Endothelial cell of umbilical vein (primary cell): ENCODE measurements at regions not wholly inside any gene's neighbourhood (a gene's known extent, or its start where the extent isn't known, plus 50 kb on each side); places are given as distances from the start of the nearest gene placed in this dataset.

ENCODE experiments used
- BruUV-seq: library from RNA; stranded (reverse); fragments of 400-500 nt; replicated peaks from 2 replicates; lab custom pipeline; 2021; lab: Mats Ljungman, UMichigan
- CTCF ChIA-PET: fragments of 300-600, 350-600 bp; sonication (Branson Sonifier 250); formaldehyde crosslinking; loops from one replicate; lab custom pipeline; 2021; ENCODE audit warnings: antibody characterized with exemption, inconsistent platforms; lab: Charles Lee
- POLR2A ChIA-PET: fragments of 300-600, 350-600 bp; sonication (Branson Sonifier 250); formaldehyde crosslinking; loops from one replicate; lab custom pipeline; 2021; ENCODE audit warnings: antibody characterized with exemption, inconsistent platforms; lab: Charles Lee
- DNase-seq: peaks from one replicate; pipeline ENCODE4 v3.0.0-alpha.2; 2011; ENCODE audit warnings: low read depth, low spot score
- FAIRE-seq: peaks from 2 replicates; lab custom pipeline; 2011; peaks lifted over from hg19 to GRCh38; lab: Jason Lieb, UNC
- H2AFZ ChIP-seq: 2 replicates; pipeline ENCODE4 v1.6.0; 2012; ENCODE audit warnings: low read depth, low read length, control low read depth, inconsistent platforms
- H3K27ac ChIP-seq: 2 replicates; pipeline ENCODE4 v1.5.1; 2011; ENCODE audit warnings: low read depth, mild to moderate bottlenecking, control low read depth, low read length, moderate library complexity; ENCODE audit not compliant: insufficient read depth
- H3K27me3 ChIP-seq, 2 experiments: 2 replicates each; pipeline versions ENCODE4 v1.6.0 to v1.6.1; 2011; ENCODE audit warnings: low read length in 2 of 2, mixed read lengths in 1 of 2; ENCODE audit not compliant: control insufficient read depth in 2 of 2, insufficient read depth in 2 of 2
- H3K36me3 ChIP-seq, 2 experiments: 2 replicates in 1 of 2; 3 replicates in 1 of 2; pipeline ENCODE4 v1.5.1; 2011; ENCODE audit warnings: low read length in 2 of 2, mild to moderate bottlenecking in 1 of 2, moderate library complexity in 1 of 2; ENCODE audit not compliant: control insufficient read depth in 2 of 2, insufficient read depth in 2 of 2; ENCODE audit errors: extremely low read depth in 1 of 2
- H3K4me1 ChIP-seq: 3 replicates; pipeline ENCODE4 v1.5.1; 2011; ENCODE audit warnings: mild to moderate bottlenecking, low read length; ENCODE audit not compliant: control insufficient read depth, insufficient read depth; ENCODE audit errors: extremely low read depth
- H3K4me2 ChIP-seq: 2 replicates; pipeline ENCODE4 v1.6.1; 2011; ENCODE audit warnings: low read length, control low read depth, mixed read lengths; ENCODE audit not compliant: insufficient read depth
- H3K4me3 ChIP-seq, 3 experiments: fragments of 200-600 bp in 1 of 3; sonication (generic), shearing (Covaris generic) in 1 of 3; replicated peaks in 1 of 3; 2 replicates each; pipeline ENCODE4 v1.5.1; 2011 to 2016; ENCODE audit warnings: control low read depth in 3 of 3, low read length in 3 of 3, mild to moderate bottlenecking in 2 of 3, inconsistent platforms in 1 of 3, low read depth in 1 of 3, moderate library complexity in 1 of 3; ENCODE audit not compliant: insufficient read depth in 1 of 3
- H3K79me2 ChIP-seq: 2 replicates; pipeline ENCODE4 v1.6.0; 2012; ENCODE audit warnings: low read length, inconsistent platforms; ENCODE audit not compliant: control insufficient read depth, insufficient read depth
- H3K9ac ChIP-seq: replicated peaks from 2 replicates; pipeline ENCODE3; 2011; ENCODE audit warnings: low read length, control low read depth; ENCODE audit not compliant: insufficient read depth; ENCODE audit errors: extremely low read depth
- H3K9me1 ChIP-seq: replicated peaks from 3 replicates; pipeline ENCODE4 v1.6.0; 2011; ENCODE audit warnings: mild to moderate bottlenecking, low read length; ENCODE audit not compliant: control insufficient read depth, insufficient read depth; ENCODE audit errors: extremely low read depth
- H3K9me3 ChIP-seq: replicated peaks from 2 replicates; pipeline ENCODE4 v1.5.1; 2012; ENCODE audit warnings: low read length, inconsistent platforms; ENCODE audit not compliant: control insufficient read depth, insufficient read depth
- H4K20me1 ChIP-seq: replicated peaks from 2 replicates; pipeline ENCODE3; 2011; ENCODE audit warnings: mild to moderate bottlenecking, low read length; ENCODE audit not compliant: control insufficient read depth, insufficient read depth; ENCODE audit errors: extremely low read depth
- FOS ChIP-seq: IDR thresholded peaks from 2 replicates; pipeline ENCODE4 v1.6.1; 2011; ENCODE audit warnings: mild to moderate bottlenecking, low read length, moderate library complexity, borderline replicate concordance; ENCODE audit not compliant: insufficient read depth
- GATA2 ChIP-seq: IDR thresholded peaks from 2 replicates; pipeline ENCODE4 v1.7.0; 2011; ENCODE audit warnings: low read depth, mild to moderate bottlenecking, moderate library complexity, mixed read lengths, low read length; ENCODE audit not compliant: insufficient read length, insufficient read depth
- JUN ChIP-seq: IDR thresholded peaks from 2 replicates; pipeline ENCODE4 v1.6.1; 2011; ENCODE audit warnings: borderline replicate concordance, low read depth; ENCODE audit not compliant: insufficient read length, insufficient read depth
- MAX ChIP-seq: IDR thresholded peaks from 2 replicates; pipeline ENCODE4 v1.6.1; 2011; ENCODE audit not compliant: insufficient read depth, insufficient read length
- MYC ChIP-seq: IDR thresholded peaks from one replicate; pipeline ENCODE4 v1.6.1; 2011; ENCODE audit warnings: mild to moderate bottlenecking, low read depth, low read length
- POLR2A ChIP-seq: IDR thresholded peaks from 2 replicates; pipeline ENCODE4 v1.6.1; 2012; ENCODE audit warnings: low read depth, mild to moderate bottlenecking, control low read depth, low read length
- dilution Hi-C: fragments of 300-500 bp; cut with MboI; formaldehyde crosslinking; loops from one replicate; pipeline ENCODE4 v1.15.0; 2019; ENCODE audit warnings: low sequenced_read_pairs; ENCODE audit not compliant: extremely low pct_ligation_motif_present
- intact Hi-C: fragments of 100-400 bp; cut with micrococcal nuclease; formaldehyde crosslinking; loops from one replicate; pipeline ENCODE4 v1.10.0; 2022
- TF ChIP-seq, protein P1 (sequence below), 2 donors: IDR thresholded peaks; 1 replicate in 1 of 2; 2 replicates in 1 of 2; pipeline ENCODE4 v1.5.1; 2011; ENCODE audit warnings: low read length in 2 of 2, mild to moderate bottlenecking in 2 of 2, moderate library complexity in 2 of 2, control low read depth in 1 of 2, inconsistent platforms in 1 of 2, low read depth in 1 of 2; ENCODE audit not compliant: insufficient read depth in 1 of 2; ENCODE audit errors: extremely low read depth in 1 of 2

- H3K27me3 ChIP-seq = peaks cover 0 to 2% of the 10 kb centered on the region in 2 experiments
- H3K36me3 ChIP-seq = no peaks in the 10 kb centered on the region
- ChIA-PET POLR2A (no interaction called here), CTCF (interaction anchor here (0.5 kb wide), 1 partner anchor 1310 kb away, joined by 4 read pairs; no protein-coding TSS in a partner anchor)
- no peak overlapping the region for H3K9ac ChIP-seq
- no peak overlapping the region for H3K4me2 ChIP-seq
- no peaks in the 10 kb centered on the region for H3K9me3 ChIP-seq
- DNase-seq (no peak), FAIRE-seq (no peak)
- TF ChIP-seq GATA2 (no peak), FOS (no peak), POLR2A (no peak), JUN (no peak), MYC (no peak), MAX (no peak)
- TF ChIP-seq, protein P1, sequence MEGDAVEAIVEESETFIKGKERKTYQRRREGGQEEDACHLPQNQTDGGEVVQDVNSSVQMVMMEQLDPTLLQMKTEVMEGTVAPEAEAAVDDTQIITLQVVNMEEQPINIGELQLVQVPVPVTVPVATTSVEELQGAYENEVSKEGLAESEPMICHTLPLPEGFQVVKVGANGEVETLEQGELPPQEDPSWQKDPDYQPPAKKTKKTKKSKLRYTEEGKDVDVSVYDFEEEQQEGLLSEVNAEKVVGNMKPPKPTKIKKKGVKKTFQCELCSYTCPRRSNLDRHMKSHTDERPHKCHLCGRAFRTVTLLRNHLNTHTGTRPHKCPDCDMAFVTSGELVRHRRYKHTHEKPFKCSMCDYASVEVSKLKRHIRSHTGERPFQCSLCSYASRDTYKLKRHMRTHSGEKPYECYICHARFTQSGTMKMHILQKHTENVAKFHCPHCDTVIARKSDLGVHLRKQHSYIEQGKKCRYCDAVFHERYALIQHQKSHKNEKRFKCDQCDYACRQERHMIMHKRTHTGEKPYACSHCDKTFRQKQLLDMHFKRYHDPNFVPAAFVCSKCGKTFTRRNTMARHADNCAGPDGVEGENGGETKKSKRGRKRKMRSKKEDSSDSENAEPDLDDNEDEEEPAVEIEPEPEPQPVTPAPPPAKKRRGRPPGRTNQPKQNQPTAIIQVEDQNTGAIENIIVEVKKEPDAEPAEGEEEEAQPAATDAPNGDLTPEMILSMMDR (IDR thresholded peaks at IDR 0.05; ENCODE audit: extremely low read depth in 1 of 2, insufficient read depth in 1 of 2, low read depth in 1 of 2, low read length in 2 of 2) = no peak
- H3K9me1 ChIP-seq = no peaks in the 10 kb centered on the region
- H3K4me1 ChIP-seq = peaks cover 20% of the 10 kb centered on the region
- no peak overlapping the region for H3K27ac ChIP-seq
- intact Hi-C loops = no loop called here
- no TSS peak for BruUV-seq
- dilution Hi-C loops = no loop called here
- no peak overlapping the region for H3K4me3 ChIP-seq
- H2AFZ ChIP-seq = no peak overlapping the region
- no peaks in the 10 kb centered on the region for H4K20me1 ChIP-seq
- no peaks in the 10 kb centered on the region for H3K79me2 ChIP-seq
Measured at GRCh38 chr18:24837066-24837465, 376.6 kb downstream of the HRH4 start.
